ENCODE measurements at regions not wholly inside any gene's neighbourhood (a gene's known extent, or its start where the extent isn't known, plus 50 kb on each side); places are given as distances from the start of the nearest gene placed in this dataset.

- no peak overlapping the region for H2AFZ ChIP-seq (replicated peaks; ENCODE audit: low read length, poor library complexity)
- H3K9ac ChIP-seq (ENCODE audit: low read depth, low read length): no peak overlapping the region
- TF ChIP-seq NFE2L2 (IDR thresholded peaks at IDR 0.05; ENCODE audit: low read depth, low read length) (no peak), SMC3 (IDR thresholded peaks at IDR 0.05; ENCODE audit: low read depth, low read length) (no peak), MAFK (IDR thresholded peaks at IDR 0.05; ENCODE audit: low read depth, low read length) (no peak), BHLHE40 (IDR thresholded peaks at IDR 0.05; ENCODE audit: low read depth, low read length) (no peak), MXI1 (IDR thresholded peaks at IDR 0.05; ENCODE audit: borderline replicate concordance, low read depth, low read length) (no peak), RFX5 (IDR thresholded peaks at IDR 0.05; ENCODE audit: low read depth, low read length) (no peak), CEBPB (IDR thresholded peaks at IDR 0.05; ENCODE audit: low read depth, low read length) (no peak), CHD1 (IDR thresholded peaks at IDR 0.05; ENCODE audit: low read depth, low read length) (no peak), USF2 (IDR thresholded peaks at IDR 0.05; ENCODE audit: low read depth, low read length) (no peak), RAD21 (IDR thresholded peaks at IDR 0.05; ENCODE audit: low read length) (no peak), CTCF (conservative IDR thresholded peaks at IDR 0.05; ENCODE audit: low read depth, low read length) (no peak)
- H4K5ac ChIP-seq (ENCODE audit: low read depth, low read length): no peak overlapping the region
- H3K9me1 ChIP-seq (ENCODE audit: insufficient read depth, low read length): no peaks in the 10 kb centered on the region
- H4K91ac ChIP-seq (ENCODE audit: insufficient read depth, low read depth, low read length): no peak overlapping the region
- H2BK120ac ChIP-seq (ENCODE audit: low read depth, low read length): no peak overlapping the region
- no peaks in the 10 kb centered on the region for H4K20me1 ChIP-seq (ENCODE audit: insufficient read depth, low read length)
- no peak overlapping the region for H3K14ac ChIP-seq (replicated peaks; ENCODE audit: low read depth, low read length)
- ChIA-PET POLR2A (ENCODE audit: unreplicated experiment) (no interaction called here), CTCF (no interaction called here)
- BruUV-seq (replicated peaks): no TSS peak
- no peak overlapping the region for H2AK9ac ChIP-seq (replicated peaks; ENCODE audit: low read depth, low read length, poor library complexity)
- H3K79me1 ChIP-seq (ENCODE audit: low read depth in 1 of 2, low read length in 2 of 2): no peaks in the 10 kb centered on the region
- H3K4ac ChIP-seq (ENCODE audit: low read depth, low read length): no peak overlapping the region
- H3K18ac ChIP-seq (ENCODE audit: low read depth, low read length): no peak overlapping the region
- no peak overlapping the region for H2BK20ac ChIP-seq (ENCODE audit: low read depth, low read length)
- H2BK15ac ChIP-seq (ENCODE audit: low read depth, low read length): no peak overlapping the region
- DNase-seq: no peak
- H2AK5ac ChIP-seq (ENCODE audit: low read depth, low read length): no peak overlapping the region
- intact Hi-C loops (cut with micrococcal nuclease) (loop anchor here (10.0 kb wide), 1 partner anchor 129 kb away; no protein-coding TSS in a partner anchor), dilution Hi-C loops (cut with HindIII; ENCODE audit: low sequenced_read_pairs, unreplicated experiment) (no loop called here), in situ Hi-C loops (cut with MboI; ENCODE audit: low sequenced_read_pairs) (no loop called here)
- no peaks in the 10 kb centered on the region for H3K36me3 ChIP-seq (ENCODE audit: control insufficient read depth, insufficient read depth, low read length)
- H3K4me3 ChIP-seq (ENCODE audit: insufficient read depth, low read depth, low read length): no peak overlapping the region
- no peak overlapping the region for H3K27ac ChIP-seq (ENCODE audit: insufficient read depth, low read length)
- no peak overlapping the region for H3K4me2 ChIP-seq (ENCODE audit: low read depth, low read length)
- no peak overlapping the region for H2BK5ac ChIP-seq (ENCODE audit: low read depth, low read length, poor library complexity, severe bottlenecking)
- H3K56ac ChIP-seq (ENCODE audit: extremely low read depth, insufficient read depth, low read length): no peak overlapping the region
- H3K4me1 ChIP-seq (ENCODE audit: control insufficient read depth, insufficient read depth, low read length): no peaks in the 10 kb centered on the region
- 50% methylated on average over 1 of the region's 5 CpGs; no CpG with 5 or more reads in 1 of the 2 experiments for WGBS, 2 experiments (ENCODE audit: extremely low coverage in 2 of 2, insufficient read length in 1 of 2)
- no peak for ATAC-seq (ENCODE audit: low read depth)
- H3K9me3 ChIP-seq (ENCODE audit: control insufficient read depth, insufficient read depth, low read length): no peaks in the 10 kb centered on the region
- H3K23ac ChIP-seq (ENCODE audit: low read depth, low read length): no peak overlapping the region
- peaks cover 10% of the 10 kb centered on the region for H3K27me3 ChIP-seq (ENCODE audit: control insufficient read depth, insufficient read depth, low read length)
- H4K8ac ChIP-seq (ENCODE audit: low read depth in 2 of 2, low read length in 2 of 2): no peak overlapping the region
These were observed 78.7 kb upstream of the PROK2 start for GRCh38 chr3:71863563-71864190.

Measured in IMR-90 (cell line).